HFF-Myc (cell line): ENCODE measurements at regions not wholly inside any gene's neighbourhood (a gene's known extent, or its start where the extent isn't known, plus 50 kb on each side); places are given as distances from the start of the nearest gene placed in this dataset.

ENCODE experiments used
- DNase-seq: peaks from one replicate; pipeline ENCODE4 v3.0.0-alpha.2; 2011; ENCODE audit warnings: low read depth; ENCODE audit errors: extremely low read depth
- H3K4me3 ChIP-seq: replicated peaks from 2 replicates; pipeline ENCODE4 v1.5.1; 2011; ENCODE audit warnings: low read depth, mild to moderate bottlenecking, control low read depth, low read length
- CTCF ChIP-seq: IDR thresholded peaks from 2 replicates; pipeline ENCODE4 v1.5.1; 2012; ENCODE audit warnings: mild to moderate bottlenecking, low read depth, low read length, control low read depth; ENCODE audit errors: missing control alignments

GRCh38 chr13:42699912-42700311 lies 81.5 kb upstream of the FAM216B start:
- DNase-seq, result no peak
- no peak overlapping the region for H3K4me3 ChIP-seq
- no peak for TF ChIP-seq CTCF

GRCh38 chr13:42702716-42703115 lies 78.7 kb upstream of the FAM216B start:
- TF ChIP-seq CTCF, result no peak
- no peak overlapping the region for H3K4me3 ChIP-seq
- no peak for DNase-seq

GRCh38 chr13:42703740-42704139 lies 77.6 kb upstream of the FAM216B start:
- no peak for DNase-seq
- TF ChIP-seq CTCF, result no peak
- no peak overlapping the region for H3K4me3 ChIP-seq

GRCh38 chr13:42706286-42706685 lies 75.1 kb upstream of the FAM216B start:
- DNase-seq, result no peak
- H3K4me3 ChIP-seq, result no peak overlapping the region
- no peak for TF ChIP-seq CTCF

GRCh38 chr13:42707048-42707447 lies 74.3 kb upstream of the FAM216B start:
- H3K4me3 ChIP-seq, result no peak overlapping the region
- TF ChIP-seq CTCF, result no peak
- DNase-seq, result no peak

GRCh38 chr13:42707586-42707985 lies 73.8 kb upstream of the FAM216B start:
- no peak overlapping the region for H3K4me3 ChIP-seq
- TF ChIP-seq CTCF, result no peak
- DNase-seq, result no peak

- H3K4me3 ChIP-seq, result no peak overlapping the region
- DNase-seq, result no peak
- TF ChIP-seq CTCF, result no peak
Observed at GRCh38 chr13:42708391-42708790, 73.0 kb upstream of the FAM216B start.
